Tibial nerve (tissue), 4 donors: ENCODE measurements at regions not wholly inside any gene's neighbourhood (a gene's known extent, or its start where the extent isn't known, plus 50 kb on each side); places are given as distances from the start of the nearest gene placed in this dataset.

Experiments used
- CTCF ChIP-seq, 5 experiments: fragments of 200-600 bp in 3 of 5; fragments of 450-650 bp in 2 of 5; sonication (generic) in 3 of 5; IDR thresholded peaks; one replicate each; pipeline ENCODE4 v1.5.1; 2016 to 2019; ENCODE audit warnings: antibody characterized with exemption in 5 of 5, mild to moderate bottlenecking in 3 of 5, moderate library complexity in 2 of 5
- EP300 ChIP-seq, 2 donors: sonication (generic); formaldehyde crosslinking; IDR thresholded peaks; one replicate each; pipeline ENCODE4 v1.6.1; 2017; ENCODE audit warnings: antibody characterized with exemption in 2 of 2, mild to moderate bottlenecking in 1 of 2
- POLR2A ChIP-seq, 2 donors: fragments of 450-650 bp; IDR thresholded peaks; one replicate each; pipeline ENCODE4 v1.6.1; 2017; ENCODE audit warnings: antibody characterized with exemption in 2 of 2, mild to moderate bottlenecking in 2 of 2, moderate library complexity in 2 of 2

- no peak for TF ChIP-seq POLR2A (IDR thresholded peaks at IDR 0.05)
- no peak for TF ChIP-seq CTCF (IDR thresholded peaks at IDR 0.05)
- no peak for TF ChIP-seq EP300 (IDR thresholded peaks at IDR 0.05)
Observed at GRCh38 chr9:4359016-4359415, 59.1 kb upstream of the GLIS3 start.
